ENCODE measurements at regions not wholly inside any gene's neighbourhood (a gene's known extent, or its start where the extent isn't known, plus 50 kb on each side); places are given as distances from the start of the nearest gene placed in this dataset.

DNA sequence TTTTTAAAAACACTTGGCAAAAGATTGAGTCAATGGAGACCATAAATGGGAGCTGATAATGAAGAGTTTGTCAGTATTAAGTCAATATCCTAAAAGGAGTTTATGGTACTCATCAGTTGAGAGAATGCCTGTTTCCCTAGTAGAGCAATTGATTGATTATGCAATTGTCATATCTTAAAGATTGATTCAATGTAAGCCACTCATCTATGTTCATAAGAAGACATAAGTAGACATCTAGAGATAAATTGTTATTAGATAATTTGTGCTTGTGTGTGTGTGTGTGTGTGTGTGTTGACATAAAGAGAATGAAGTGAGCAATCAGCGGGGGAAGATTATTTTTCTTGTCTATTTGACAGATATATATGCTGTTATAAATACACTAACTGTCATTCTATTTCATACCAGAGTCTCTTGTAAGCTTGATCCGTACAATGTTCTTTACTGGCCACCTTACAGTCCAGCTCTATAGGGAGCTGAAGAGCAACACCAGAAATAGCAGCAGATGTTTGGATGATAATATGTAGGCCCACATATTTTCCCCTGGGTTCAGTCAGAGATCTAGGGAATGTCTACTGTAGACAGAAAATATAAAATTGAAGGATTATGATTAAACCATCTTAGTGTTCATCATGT, 848.6 kb upstream of the EPHA6 start:
- TF ChIP-seq HDGF (IDR thresholded peaks at IDR 0.05; ENCODE audit: borderline replicate concordance) (no peak), SP1 (IDR thresholded peaks at IDR 0.05) (no peak), L3MBTL2 (conservative IDR thresholded peaks at IDR 0.05) (no peak), TARDBP (IDR thresholded peaks at IDR 0.05) (no peak), ZNF384 (IDR thresholded peaks at IDR 0.05) (no peak), FOXM1 (IDR thresholded peaks at IDR 0.05; ENCODE audit: borderline replicate concordance) (no peak), NFRKB (IDR thresholded peaks at IDR 0.05) (no peak), FOXK2 (IDR thresholded peaks at IDR 0.05) (no peak), SUZ12 (IDR thresholded peaks at IDR 0.05) (no peak), BHLHE40 (IDR thresholded peaks at IDR 0.05; ENCODE audit: borderline replicate concordance) (no peak), ARNT (IDR thresholded peaks at IDR 0.05) (no peak), LEF1 (IDR thresholded peaks at IDR 0.05; ENCODE audit: borderline replicate concordance) (no peak), FOXA1 (IDR thresholded peaks at IDR 0.05) (no peak)
- TF ChIP-seq, protein P1, sequence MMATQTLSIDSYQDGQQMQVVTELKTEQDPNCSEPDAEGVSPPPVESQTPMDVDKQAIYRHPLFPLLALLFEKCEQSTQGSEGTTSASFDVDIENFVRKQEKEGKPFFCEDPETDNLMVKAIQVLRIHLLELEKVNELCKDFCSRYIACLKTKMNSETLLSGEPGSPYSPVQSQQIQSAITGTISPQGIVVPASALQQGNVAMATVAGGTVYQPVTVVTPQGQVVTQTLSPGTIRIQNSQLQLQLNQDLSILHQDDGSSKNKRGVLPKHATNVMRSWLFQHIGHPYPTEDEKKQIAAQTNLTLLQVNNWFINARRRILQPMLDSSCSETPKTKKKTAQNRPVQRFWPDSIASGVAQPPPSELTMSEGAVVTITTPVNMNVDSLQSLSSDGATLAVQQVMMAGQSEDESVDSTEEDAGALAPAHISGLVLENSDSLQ (IDR thresholded peaks at IDR 0.05) = no peak
